ENCODE measurements at regions not wholly inside any gene's neighbourhood (a gene's known extent, or its start where the extent isn't known, plus 50 kb on each side); places are given as distances from the start of the nearest gene placed in this dataset.

GRCh38 chr7:35370687-35371086 is 116.8 kb upstream of the TBX20 start:
- no peak for TF ChIP-seq CTCF (IDR thresholded peaks at IDR 0.05)
- TF ChIP-seq EZH2phosphoT487 (IDR thresholded peaks at IDR 0.05), result no peak

Data from neural progenitor cell (in vitro differentiated cells).